ENCODE measurements at regions not wholly inside any gene's neighbourhood (a gene's known extent, or its start where the extent isn't known, plus 50 kb on each side); places are given as distances from the start of the nearest gene placed in this dataset.

- Histone ChIP-seq H3K36me3 (no peaks in the 10 kb centered on the region), H3K4me3 (no peak overlapping the region), H3K27ac (no peak overlapping the region), H3K9me3 (no peaks in the 10 kb centered on the region), H3K27me3 (no peaks in the 10 kb centered on the region), H3K4me1 (peaks cover 0 to 11% (median 0%) of the 10 kb centered on the region in 9 donors)
- TF ChIP-seq CTCF (IDR thresholded peaks at IDR 0.05), result no peak
- ATAC-seq (no peak), DNase-seq (no peak)
- WGBS, 2 donors, result 68 to 74% methylated on average over 2 of the region's 2 CpGs
- intact Hi-C loops (cut with DNase I), result no loop called here
Observed at GRCh38 chr20:11124849-11125505, 451.2 kb upstream of the JAG1 start.

- peaks cover 0 to 11% (median 0%) of the 10 kb centered on the region in 9 donors for H3K4me1 ChIP-seq
- 39 to 44% methylated on average over 3 of the region's 3 CpGs for WGBS, 2 donors
Observed at GRCh38 chr20:11128220-11128718, 454.5 kb upstream of the JAG1 start.

GRCh38 chr20:11128721-11129120 lies 454.9 kb upstream of the JAG1 start:
- DNase-seq (no peak), ATAC-seq (no peak)
- no peak for TF ChIP-seq CTCF (IDR thresholded peaks at IDR 0.05)
- Histone ChIP-seq H3K4me3 (no peak overlapping the region), H3K4me1 (peaks cover 0 to 11% (median 0%) of the 10 kb centered on the region in 9 donors), H3K27me3 (no peaks in the 10 kb centered on the region), H3K36me3 (no peaks in the 10 kb centered on the region), H3K9me3 (no peaks in the 10 kb centered on the region), H3K27ac (peak overlapping the region in 1 of 10 donors; percentile 28)
- intact Hi-C loops (cut with DNase I), result no loop called here
- WGBS, 2 donors, result 72 to 74% methylated on average over 1 of the region's 1 CpG

More at GRCh38 chr20:11128220-11128718, 454.5 kb upstream of the JAG1 start:
- Histone ChIP-seq H3K27me3 (no peaks in the 10 kb centered on the region), H3K36me3 (no peaks in the 10 kb centered on the region), H3K4me3 (no peak overlapping the region), H3K9me3 (no peaks in the 10 kb centered on the region), H3K27ac (peak overlapping the region in 1 of 10 donors; percentile 28)
- DNase-seq (no peak), ATAC-seq (peak in 7 of 8 donors; percentile 33 to 86 (median 60))
- intact Hi-C loops (cut with DNase I), result no loop called here
- TF ChIP-seq CTCF (IDR thresholded peaks at IDR 0.05), result no peak

- H3K36me3 ChIP-seq, result no peaks in the 10 kb centered on the region
- 67 to 78% methylated on average over 1 of the region's 1 CpG for WGBS, 2 donors
- H3K27ac ChIP-seq, result no peak overlapping the region
- no peaks in the 10 kb centered on the region for H3K9me3 ChIP-seq
- intact Hi-C loops (cut with DNase I), result no loop called here
- TF ChIP-seq CTCF (IDR thresholded peaks at IDR 0.05), result no peak
- peaks cover 0 to 11% (median 0%) of the 10 kb centered on the region in 9 donors for H3K4me1 ChIP-seq
- no peaks in the 10 kb centered on the region for H3K27me3 ChIP-seq
- DNase-seq, result no peak
- no peak overlapping the region for H3K4me3 ChIP-seq
- ATAC-seq, result no peak
Observed at GRCh38 chr20:11130554-11131166, 456.9 kb upstream of the JAG1 start.
